Right kidney (tissue), 1 donor: ENCODE measurements at regions not wholly inside any gene's neighbourhood (a gene's known extent, or its start where the extent isn't known, plus 50 kb on each side); places are given as distances from the start of the nearest gene placed in this dataset.

ENCODE experiments used
- DNase-seq: peaks from one replicate; pipeline ENCODE4 v3.0.0-alpha.2; 2016

DNA sequence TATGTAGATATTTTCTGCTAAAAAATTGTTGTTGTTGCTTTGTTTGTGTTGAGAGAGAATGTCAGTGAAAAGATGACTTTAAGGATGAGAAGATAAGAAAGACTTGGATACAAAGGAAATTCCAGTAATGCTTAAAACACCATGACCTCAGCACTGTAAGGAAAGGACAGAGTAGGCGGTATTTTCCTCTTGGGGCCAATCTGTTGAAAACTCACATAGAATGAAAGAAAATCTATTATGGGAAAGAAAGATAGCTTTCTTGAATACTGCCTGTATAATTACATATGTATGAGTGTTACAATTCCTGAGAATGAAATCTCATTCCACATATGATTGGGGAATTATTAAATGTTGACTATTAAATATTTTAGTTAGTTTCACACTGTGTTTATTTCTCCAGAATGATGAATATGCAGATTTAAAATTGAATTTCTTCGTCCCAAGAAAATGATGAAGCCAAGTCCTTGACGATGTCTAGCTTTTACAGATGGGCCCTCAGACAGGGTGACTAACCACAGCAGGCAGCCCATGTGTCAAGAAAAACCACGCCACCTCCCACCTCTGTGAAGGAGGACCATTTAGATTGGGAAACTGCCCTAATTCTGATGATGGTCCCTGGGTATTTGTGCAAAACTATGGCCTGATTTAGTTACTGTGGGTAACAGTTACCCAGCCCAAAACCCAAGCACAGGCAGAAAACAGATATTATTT is 49.7 kb upstream of the LMO4 start:
- DNase-seq: no peak
